ENCODE measurements at regions not wholly inside any gene's neighbourhood (a gene's known extent, or its start where the extent isn't known, plus 50 kb on each side); places are given as distances from the start of the nearest gene placed in this dataset.

- Mint-ChIP-seq H3K27ac (ENCODE audit: unreplicated experiment) (no peak overlapping the region), H3K27me3 (ENCODE audit: low read depth) (no peaks in the 10 kb centered on the region), H3K36me3 (ENCODE audit: low read depth) (no peaks in the 10 kb centered on the region), H3K4me1 (no peaks in the 10 kb centered on the region), H3K9me3 (no peaks in the 10 kb centered on the region), H3K4me3 (no peak overlapping the region)
- DNase-seq (ENCODE audit: low read depth, low spot score) = no peak
- no peak for TF ChIP-seq CTCF (conservative IDR thresholded peaks at IDR 0.05)
Observed at GRCh38 chr9:79213417-79214125, 358.2 kb upstream of the TLE4 start.

GRCh38 chr9:79215821-79216220, 355.9 kb upstream of the TLE4 start:
- Mint-ChIP-seq H3K9me3 (peaks cover 2% of the 10 kb centered on the region), H3K27me3 (ENCODE audit: low read depth) (no peaks in the 10 kb centered on the region), H3K4me3 (no peak overlapping the region), H3K36me3 (ENCODE audit: low read depth) (no peaks in the 10 kb centered on the region), H3K4me1 (no peaks in the 10 kb centered on the region), H3K27ac (ENCODE audit: unreplicated experiment) (no peak overlapping the region)
- no peak for DNase-seq (ENCODE audit: low read depth, low spot score)
- TF ChIP-seq CTCF (conservative IDR thresholded peaks at IDR 0.05) = no peak

GRCh38 chr9:79220251-79220650, 351.5 kb upstream of the TLE4 start:
- Mint-ChIP-seq H3K9me3 (peaks cover 6% of the 10 kb centered on the region), H3K36me3 (ENCODE audit: low read depth) (no peaks in the 10 kb centered on the region), H3K27me3 (ENCODE audit: low read depth) (no peaks in the 10 kb centered on the region), H3K4me3 (no peak overlapping the region), H3K4me1 (no peaks in the 10 kb centered on the region), H3K27ac (ENCODE audit: unreplicated experiment) (no peak overlapping the region)
- no peak for DNase-seq (ENCODE audit: low read depth, low spot score)
- no peak for TF ChIP-seq CTCF (conservative IDR thresholded peaks at IDR 0.05)

GRCh38 chr9:79220666-79221065, 351.1 kb upstream of the TLE4 start:
- no peak overlapping the region for H3K4me3 Mint-ChIP-seq
- no peaks in the 10 kb centered on the region for H3K36me3 Mint-ChIP-seq (ENCODE audit: low read depth)
- H3K27me3 Mint-ChIP-seq (ENCODE audit: low read depth) = no peaks in the 10 kb centered on the region
- H3K9me3 Mint-ChIP-seq = peaks cover 6% of the 10 kb centered on the region
- H3K27ac Mint-ChIP-seq (ENCODE audit: unreplicated experiment) = no peak overlapping the region
- DNase-seq (ENCODE audit: low read depth, low spot score) = no peak
- H3K4me1 Mint-ChIP-seq = no peaks in the 10 kb centered on the region
- no peak for TF ChIP-seq CTCF (conservative IDR thresholded peaks at IDR 0.05)

GRCh38 chr9:79221084-79221483, 350.7 kb upstream of the TLE4 start:
- no peak overlapping the region for H3K27ac Mint-ChIP-seq (ENCODE audit: unreplicated experiment)
- no peak for TF ChIP-seq CTCF (conservative IDR thresholded peaks at IDR 0.05)
- no peaks in the 10 kb centered on the region for H3K4me1 Mint-ChIP-seq
- DNase-seq (ENCODE audit: low read depth, low spot score) = no peak
- H3K36me3 Mint-ChIP-seq (ENCODE audit: low read depth) = no peaks in the 10 kb centered on the region
- no peak overlapping the region for H3K4me3 Mint-ChIP-seq
- H3K9me3 Mint-ChIP-seq = peaks cover 6% of the 10 kb centered on the region
- H3K27me3 Mint-ChIP-seq (ENCODE audit: low read depth) = no peaks in the 10 kb centered on the region

Measured in neural crest cell (in vitro differentiated cells).